SJSA1 (cell line): ENCODE measurements at regions not wholly inside any gene's neighbourhood (a gene's known extent, or its start where the extent isn't known, plus 50 kb on each side); places are given as distances from the start of the nearest gene placed in this dataset.

ENCODE experiments used
- DNase-seq, 2 experiments: peaks; one replicate each; pipeline ENCODE4 v3.0.0-alpha.2; 2015 to 2020; ENCODE audit warnings: low spot score in 2 of 2, low read depth in 1 of 2
- H3K27ac ChIP-seq: fragments of 250-450 bp; sonication (Bioruptor Pico); 2 replicates; pipeline ENCODE4 v1.5.1; 2020; ENCODE audit warnings: mild to moderate bottlenecking, moderate library complexity
- H3K27me3 ChIP-seq: fragments of 250-450 bp; sonication (Bioruptor Pico); replicated peaks from 2 replicates; pipeline ENCODE4 v1.5.1; 2020; ENCODE audit warnings: mild to moderate bottlenecking, moderate library complexity
- H3K36me3 ChIP-seq: fragments of 250-450 bp; sonication (Bioruptor Pico); 2 replicates; pipeline ENCODE4 v1.5.1; 2020; ENCODE audit warnings: mild to moderate bottlenecking
- H3K4me1 ChIP-seq: fragments of 250-450 bp; sonication (Bioruptor Pico); replicated peaks from 2 replicates; pipeline ENCODE4 v1.6.1; 2021; ENCODE audit warnings: mild to moderate bottlenecking
- H3K4me3 ChIP-seq: fragments of 250-450 bp; sonication (Bioruptor Pico); 2 replicates; pipeline ENCODE4 v1.5.1; 2020; ENCODE audit warnings: mild to moderate bottlenecking
- H3K9me3 ChIP-seq: fragments of 250-450 bp; sonication (Bioruptor Pico); replicated peaks from 2 replicates; pipeline ENCODE4 v1.5.1; 2020; ENCODE audit warnings: mild to moderate bottlenecking

DNA sequence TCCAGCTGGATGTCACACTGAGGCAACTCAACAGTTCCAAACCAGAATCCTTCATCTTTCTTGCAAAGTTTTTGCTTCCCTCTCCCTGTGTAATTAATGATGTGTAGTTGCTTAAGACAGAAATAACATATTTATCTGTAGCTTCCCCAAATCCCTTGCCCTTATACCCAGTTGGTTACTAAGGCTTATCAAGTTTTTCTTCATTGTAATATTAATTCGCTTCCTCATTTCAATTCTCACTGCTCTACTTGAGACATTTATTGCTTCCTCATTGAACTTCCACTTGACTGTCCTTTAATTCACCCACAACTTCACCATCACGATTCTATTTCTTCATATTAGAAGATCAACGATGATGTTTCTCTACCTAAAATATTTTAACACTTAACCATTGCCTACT, 386.6 kb upstream of the CPEB2 start:
- no peaks in the 10 kb centered on the region for H3K36me3 ChIP-seq
- no peak for DNase-seq
- no peaks in the 10 kb centered on the region for H3K4me1 ChIP-seq
- H3K27me3 ChIP-seq, result no peaks in the 10 kb centered on the region
- H3K27ac ChIP-seq, result no peak overlapping the region
- H3K4me3 ChIP-seq, result no peak overlapping the region
- no peaks in the 10 kb centered on the region for H3K9me3 ChIP-seq

DNA sequence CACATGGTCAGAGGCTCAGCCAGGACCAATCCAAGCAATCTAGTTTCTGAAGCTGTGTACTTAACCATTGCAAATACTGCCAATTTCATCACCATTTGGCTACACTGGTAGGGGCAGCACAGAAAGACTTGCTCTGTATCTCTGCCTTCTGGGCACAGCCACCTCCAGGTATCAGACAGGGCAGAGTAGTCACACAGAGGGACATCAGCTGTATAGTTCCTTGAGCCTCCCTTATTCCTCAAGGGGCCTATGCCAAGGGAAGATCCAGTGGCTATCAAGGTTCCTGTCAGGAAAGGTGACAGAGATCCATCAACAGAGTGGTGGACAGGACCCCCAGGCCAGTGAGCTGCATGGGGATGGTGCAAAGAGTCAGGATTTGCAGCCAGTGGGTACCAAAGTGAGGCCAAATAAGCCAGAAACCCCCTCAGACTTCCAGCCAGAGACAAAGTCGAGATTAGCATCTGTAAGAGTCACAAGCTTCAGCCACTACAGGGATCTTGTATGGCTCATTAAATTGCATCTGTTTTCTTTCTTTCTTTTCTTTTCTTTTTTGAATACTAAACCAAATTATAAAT, 381.6 kb upstream of the CPEB2 start:
- H3K9me3 ChIP-seq, result no peaks in the 10 kb centered on the region
- DNase-seq, result no peak
- H3K27ac ChIP-seq, result no peak overlapping the region
- H3K4me3 ChIP-seq, result no peak overlapping the region
- H3K36me3 ChIP-seq, result no peaks in the 10 kb centered on the region
- no peaks in the 10 kb centered on the region for H3K4me1 ChIP-seq
- H3K27me3 ChIP-seq, result no peaks in the 10 kb centered on the region

DNA sequence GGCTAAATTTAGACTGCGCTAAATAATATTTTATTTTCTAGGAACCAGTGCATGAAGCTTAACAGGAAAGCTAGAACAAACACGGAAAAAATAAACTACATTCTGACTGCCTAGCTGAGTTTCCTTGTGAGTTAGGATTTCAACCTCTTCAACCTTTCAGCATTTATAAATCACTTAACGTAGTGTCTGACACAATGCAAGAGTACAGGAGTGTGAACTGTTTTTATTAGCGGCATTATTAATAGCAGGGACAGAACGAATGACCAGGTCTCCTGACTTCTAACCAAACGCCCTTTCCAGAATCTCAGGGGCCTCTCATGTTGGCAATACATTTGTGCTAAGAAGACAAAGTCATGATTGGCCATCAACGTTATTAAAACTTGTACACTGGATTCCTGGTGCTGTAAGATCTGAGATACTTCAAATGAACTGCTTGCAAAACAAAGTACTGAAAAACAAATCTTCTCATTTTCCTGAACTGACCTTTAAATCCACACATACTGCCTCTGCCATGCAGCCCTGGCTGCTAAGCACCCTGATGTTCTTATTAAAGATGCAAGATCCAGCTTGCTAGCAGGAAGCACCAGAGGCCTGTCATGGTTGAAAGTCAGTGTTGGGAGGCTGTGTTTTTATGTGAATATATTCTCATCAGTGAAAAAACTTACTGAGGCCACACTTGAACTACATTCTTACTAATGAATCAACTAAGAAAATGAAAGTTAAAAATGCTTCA, 380.4 kb upstream of the CPEB2 start:
- Histone ChIP-seq H3K9me3 (no peaks in the 10 kb centered on the region), H3K4me3 (no peak overlapping the region), H3K4me1 (no peaks in the 10 kb centered on the region), H3K27me3 (no peaks in the 10 kb centered on the region), H3K27ac (no peak overlapping the region), H3K36me3 (no peaks in the 10 kb centered on the region)
- no peak for DNase-seq

DNA sequence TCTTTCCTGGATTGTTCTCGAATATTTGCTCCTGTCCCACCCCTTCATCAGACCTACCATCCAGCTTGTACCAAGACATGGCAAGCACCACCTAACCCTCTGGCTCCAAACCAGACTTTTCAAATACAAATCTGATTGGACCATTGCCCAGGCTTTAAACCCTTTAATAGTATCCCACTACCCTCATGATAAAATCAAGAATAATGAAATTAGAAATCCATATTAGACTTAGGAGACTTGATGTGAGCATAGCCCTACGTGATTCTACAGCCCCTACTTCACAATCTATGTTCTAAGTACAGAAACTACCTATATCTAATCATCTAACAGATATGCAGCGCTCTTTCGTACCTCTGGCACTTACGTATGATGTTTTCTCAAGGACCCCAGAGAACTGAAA, 375.2 kb upstream of the CPEB2 start:
- no peak for DNase-seq
- Histone ChIP-seq H3K4me1 (no peaks in the 10 kb centered on the region), H3K4me3 (no peak overlapping the region), H3K9me3 (no peaks in the 10 kb centered on the region), H3K27ac (no peak overlapping the region), H3K36me3 (no peaks in the 10 kb centered on the region), H3K27me3 (no peaks in the 10 kb centered on the region)

DNA sequence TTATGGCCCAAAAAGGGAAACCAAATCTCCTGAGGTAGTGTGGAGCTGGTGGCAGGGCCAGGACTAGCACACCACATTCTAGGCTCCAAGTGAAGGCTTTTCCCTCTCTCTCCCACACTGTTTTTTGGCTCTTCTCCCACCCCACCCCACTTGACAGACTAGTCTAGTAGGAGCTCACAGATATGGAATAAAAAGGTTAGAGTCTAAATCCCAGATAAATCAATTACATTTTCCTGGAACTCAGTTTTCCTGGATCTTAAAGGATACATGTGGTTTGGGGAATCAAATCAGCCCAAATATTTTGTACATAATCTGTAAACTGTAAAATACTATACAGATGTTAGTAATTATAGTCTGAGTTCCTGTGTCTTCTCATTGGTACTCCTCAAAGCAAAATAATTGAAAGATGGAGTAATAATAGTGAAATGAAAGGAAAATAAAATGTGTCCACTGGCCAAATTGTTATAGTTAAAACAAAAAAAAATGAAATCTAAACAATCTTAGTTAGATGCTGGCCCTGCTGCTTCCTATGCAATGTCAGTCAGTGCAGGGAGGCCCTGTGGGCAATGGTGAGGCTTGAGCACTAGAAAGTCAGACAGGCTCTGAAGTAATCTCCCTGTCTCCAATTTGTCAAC, 370.4 kb upstream of the CPEB2 start:
- no peak overlapping the region for H3K4me3 ChIP-seq

DNA sequence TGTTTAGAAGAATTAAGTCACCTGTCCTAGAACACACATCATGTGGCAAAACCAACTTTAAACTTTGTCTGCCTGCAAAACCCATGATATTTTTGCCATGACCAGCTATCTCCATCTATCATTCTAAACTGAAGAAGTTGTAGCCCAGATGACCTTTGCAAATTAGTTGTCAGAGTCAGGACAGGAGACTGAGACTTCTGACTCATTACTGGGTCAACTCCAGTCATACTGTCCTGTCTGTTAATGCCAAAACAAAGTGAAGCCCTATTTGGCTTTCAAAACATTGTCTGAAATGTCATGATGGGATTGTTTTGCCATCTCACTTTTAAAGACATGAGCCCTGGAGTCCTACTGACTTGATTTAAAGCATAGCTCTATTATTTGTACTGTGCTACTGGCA, 365.7 kb upstream of the CPEB2 start:
- H3K4me1 ChIP-seq, result no peaks in the 10 kb centered on the region
- no peaks in the 10 kb centered on the region for H3K9me3 ChIP-seq
- DNase-seq, result no peak
- no peaks in the 10 kb centered on the region for H3K27me3 ChIP-seq
- H3K4me3 ChIP-seq, result no peak overlapping the region
- H3K27ac ChIP-seq, result no peak overlapping the region
- no peaks in the 10 kb centered on the region for H3K36me3 ChIP-seq

More for the DNA sequence above, 370.4 kb upstream of the CPEB2 start:
- Histone ChIP-seq H3K36me3 (no peaks in the 10 kb centered on the region), H3K27me3 (no peaks in the 10 kb centered on the region), H3K4me1 (no peaks in the 10 kb centered on the region), H3K27ac (no peak overlapping the region), H3K9me3 (no peaks in the 10 kb centered on the region)
- no peak for DNase-seq

DNA sequence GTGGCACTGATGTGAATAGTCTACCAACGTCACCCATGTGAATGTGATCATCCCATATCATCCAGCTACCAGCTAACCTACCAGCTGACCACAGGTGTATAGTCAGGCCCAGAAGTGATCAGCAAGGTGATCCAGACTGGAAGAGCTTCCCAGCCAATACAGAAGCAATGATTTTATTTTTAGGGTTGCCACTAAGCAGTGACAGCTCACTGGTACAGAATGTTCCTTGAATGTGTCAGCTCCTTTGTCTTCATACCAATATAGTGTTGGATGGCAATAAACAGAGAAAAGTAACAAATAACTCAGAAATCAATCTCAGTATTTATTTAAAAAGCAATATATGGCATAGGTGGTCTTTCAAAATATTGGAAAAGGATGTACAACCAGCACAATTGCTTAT, 361.8 kb upstream of the CPEB2 start:
- Histone ChIP-seq H3K4me1 (no peaks in the 10 kb centered on the region), H3K27me3 (no peaks in the 10 kb centered on the region), H3K36me3 (no peaks in the 10 kb centered on the region), H3K4me3 (no peak overlapping the region), H3K27ac (no peak overlapping the region), H3K9me3 (no peaks in the 10 kb centered on the region)
- no peak for DNase-seq

- no peaks in the 10 kb centered on the region for H3K9me3 ChIP-seq
- no peak overlapping the region for H3K27ac ChIP-seq
- DNase-seq, result no peak
- H3K4me3 ChIP-seq, result no peak overlapping the region
- H3K36me3 ChIP-seq, result no peaks in the 10 kb centered on the region
- no peaks in the 10 kb centered on the region for H3K4me1 ChIP-seq
- H3K27me3 ChIP-seq, result no peaks in the 10 kb centered on the region
Measured at GRCh38 chr4:14641871-14642270, 360.4 kb upstream of the CPEB2 start.

DNA sequence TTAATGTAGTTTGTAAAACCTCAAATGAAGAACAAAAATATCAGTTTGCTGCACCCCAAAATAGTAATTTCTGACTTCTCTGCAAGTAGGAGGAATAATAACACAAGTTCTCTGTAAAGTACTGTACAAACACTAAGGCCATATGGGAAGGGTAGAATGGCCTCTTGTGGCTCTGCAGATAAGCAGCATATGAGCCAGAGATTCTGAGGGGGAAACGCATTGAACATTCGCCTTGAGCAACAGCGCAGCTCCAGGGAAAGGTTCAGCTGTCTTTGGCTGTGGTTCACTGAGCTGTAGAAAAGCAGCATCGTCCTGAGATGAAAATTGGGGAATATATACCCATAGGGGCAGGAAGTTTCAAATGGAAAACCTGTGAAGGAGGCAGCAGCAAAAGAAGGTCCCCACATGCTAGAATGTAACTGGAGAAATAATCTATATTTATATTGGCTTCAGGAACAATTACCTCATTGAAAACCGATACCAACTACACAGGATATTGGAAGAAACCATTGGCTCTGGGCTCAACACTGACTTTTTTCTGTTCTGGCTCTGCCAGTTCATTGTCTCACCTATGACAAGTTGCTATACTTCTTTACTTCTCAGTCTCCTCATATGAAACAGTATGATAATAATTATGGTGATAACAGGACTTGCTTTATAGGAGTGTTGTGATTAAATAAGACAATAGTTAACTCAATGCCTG, 357.6 kb upstream of the CPEB2 start:
- DNase-seq, result no peak
- Histone ChIP-seq H3K4me3 (no peak overlapping the region), H3K27me3 (no peaks in the 10 kb centered on the region), H3K9me3 (no peaks in the 10 kb centered on the region), H3K36me3 (no peaks in the 10 kb centered on the region), H3K27ac (no peak overlapping the region), H3K4me1 (no peaks in the 10 kb centered on the region)

DNA sequence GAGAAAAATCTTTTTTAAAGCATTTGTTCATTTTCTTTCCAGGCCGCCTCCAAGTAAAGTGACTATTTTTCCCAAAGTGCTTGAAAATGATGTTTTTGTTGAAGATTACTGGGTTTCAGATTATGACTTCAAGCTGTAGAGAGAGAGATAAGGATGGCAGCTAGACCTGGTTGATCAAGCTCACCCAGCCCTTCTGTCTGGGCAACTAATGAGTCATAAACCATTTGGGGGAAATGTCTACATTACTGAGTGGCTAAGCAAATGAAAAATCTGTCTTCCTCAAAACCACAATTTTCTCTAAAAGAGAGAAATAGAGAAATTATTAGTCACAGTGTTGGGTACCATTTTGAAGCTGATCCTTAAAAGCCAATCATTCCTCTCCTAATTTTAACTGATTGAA, 355.4 kb upstream of the CPEB2 start:
- Histone ChIP-seq H3K4me1 (no peaks in the 10 kb centered on the region), H3K9me3 (no peaks in the 10 kb centered on the region), H3K27me3 (no peaks in the 10 kb centered on the region), H3K36me3 (no peaks in the 10 kb centered on the region), H3K27ac (no peak overlapping the region), H3K4me3 (no peak overlapping the region)
- DNase-seq, result no peak

GRCh38 chr4:14650127-14650526, 352.2 kb upstream of the CPEB2 start:
- Histone ChIP-seq H3K36me3 (no peaks in the 10 kb centered on the region), H3K4me3 (no peak overlapping the region), H3K4me1 (no peaks in the 10 kb centered on the region), H3K27me3 (no peaks in the 10 kb centered on the region), H3K27ac (no peak overlapping the region), H3K9me3 (no peaks in the 10 kb centered on the region)
- no peak for DNase-seq

- no peak for DNase-seq
- Histone ChIP-seq H3K27ac (no peak overlapping the region), H3K4me1 (no peaks in the 10 kb centered on the region), H3K36me3 (no peaks in the 10 kb centered on the region), H3K9me3 (no peaks in the 10 kb centered on the region), H3K27me3 (no peaks in the 10 kb centered on the region), H3K4me3 (no peak overlapping the region)
Measured at GRCh38 chr4:14652522-14652921, 349.8 kb upstream of the CPEB2 start.

GRCh38 chr4:14653338-14653737, 348.9 kb upstream of the CPEB2 start:
- Histone ChIP-seq H3K4me3 (no peak overlapping the region), H3K27ac (no peak overlapping the region), H3K36me3 (no peaks in the 10 kb centered on the region), H3K4me1 (no peaks in the 10 kb centered on the region), H3K27me3 (no peaks in the 10 kb centered on the region), H3K9me3 (no peaks in the 10 kb centered on the region)
- no peak for DNase-seq

- Histone ChIP-seq H3K36me3 (no peaks in the 10 kb centered on the region), H3K9me3 (no peaks in the 10 kb centered on the region), H3K4me1 (no peaks in the 10 kb centered on the region), H3K27ac (no peak overlapping the region), H3K4me3 (no peak overlapping the region), H3K27me3 (no peaks in the 10 kb centered on the region)
- DNase-seq, result no peak
Measured at GRCh38 chr4:14659286-14659685, 343.0 kb upstream of the CPEB2 start.
